Left forelimb (tissue), 1 donor: ENCODE measurements at regions not wholly inside any gene's neighbourhood (a gene's known extent, or its start where the extent isn't known, plus 50 kb on each side); places are given as distances from the start of the nearest gene placed in this dataset.

Experiments
- DNase-seq: peaks from one replicate; pipeline ENCODE4 v3.0.0-alpha.2; 2018; ENCODE audit warnings: low spot score

- DNase-seq: no peak
Measured at GRCh38 chr13:74794582-74794981, 660.4 kb upstream of the KLF12 start.

DNA sequence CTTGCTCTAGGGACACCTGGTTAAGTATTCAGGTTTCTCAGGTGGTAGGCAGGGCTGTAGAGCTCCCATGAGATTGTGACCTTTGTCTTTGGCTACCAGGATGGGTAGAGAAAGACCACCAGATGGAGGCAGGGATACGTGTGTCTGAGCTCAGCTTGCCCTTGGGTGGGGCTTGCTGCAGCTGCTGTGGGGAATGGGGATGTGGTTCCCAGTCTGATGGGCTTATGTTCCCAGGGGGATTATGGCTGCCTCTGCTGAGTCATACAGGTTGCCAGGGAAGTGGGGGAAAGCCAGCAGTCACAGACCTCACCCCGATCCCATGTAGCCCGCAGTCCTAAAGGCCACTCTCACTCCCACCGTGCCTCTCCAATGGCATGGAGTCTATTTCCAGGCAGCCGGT is 659.9 kb upstream of the KLF12 start:
- DNase-seq: no peak

DNA sequence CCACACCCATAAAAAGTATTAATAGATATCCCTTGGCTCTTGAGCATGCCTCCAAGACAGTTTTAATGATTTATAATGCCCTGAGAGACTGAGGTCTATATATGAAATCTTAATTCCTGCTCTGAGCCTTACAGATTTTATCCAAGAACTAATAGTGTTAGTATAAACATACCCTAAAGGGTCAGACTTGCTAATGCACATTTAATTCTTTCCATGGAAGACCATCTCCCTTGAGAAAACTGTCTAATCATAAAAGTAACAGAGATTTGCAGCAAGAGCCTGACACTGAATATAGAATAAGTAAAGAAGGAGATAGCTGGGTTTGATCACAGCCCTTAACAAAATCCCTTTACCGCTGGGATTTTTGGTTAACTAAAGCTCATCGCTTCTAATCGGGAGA is 650.8 kb upstream of the KLF12 start:
- no peak for DNase-seq

DNA sequence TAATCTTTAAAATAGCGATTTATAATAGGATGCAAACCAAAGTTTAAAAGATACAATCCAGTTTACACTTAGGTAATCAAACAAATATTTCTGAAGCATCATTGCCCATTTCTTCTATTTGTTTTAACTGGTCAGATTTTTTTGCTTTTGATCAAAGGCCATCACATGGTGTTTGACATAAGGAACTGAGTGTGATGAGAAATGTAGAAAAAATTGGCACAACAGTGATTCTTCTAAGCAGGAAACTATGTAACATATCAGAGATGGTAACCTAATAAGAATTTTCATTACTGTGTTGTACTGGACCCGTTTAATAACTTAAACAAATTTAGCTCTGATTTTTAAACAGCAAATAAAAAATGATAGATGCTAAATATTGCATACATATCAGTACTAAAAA is 644.7 kb upstream of the KLF12 start:
- DNase-seq: no peak

DNA sequence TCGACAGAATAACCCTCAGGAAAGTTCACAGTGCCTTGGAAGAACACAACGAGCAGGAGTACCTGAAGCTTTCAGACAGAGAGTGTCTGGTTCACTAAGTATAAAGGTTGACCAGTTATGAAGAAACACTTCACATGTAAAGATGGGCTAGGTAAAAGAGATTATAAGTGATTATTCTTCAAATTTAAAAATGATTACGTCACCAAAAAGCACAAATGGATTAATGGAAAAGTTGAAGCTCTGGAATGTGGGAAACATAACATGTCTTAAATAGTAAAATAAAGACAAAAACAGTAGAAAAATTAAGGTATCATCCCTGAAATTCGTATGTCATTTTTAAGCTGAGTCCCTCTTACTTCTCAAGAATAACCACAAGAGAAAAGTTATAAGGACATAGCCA is 643.9 kb upstream of the KLF12 start:
- no peak for DNase-seq

DNA sequence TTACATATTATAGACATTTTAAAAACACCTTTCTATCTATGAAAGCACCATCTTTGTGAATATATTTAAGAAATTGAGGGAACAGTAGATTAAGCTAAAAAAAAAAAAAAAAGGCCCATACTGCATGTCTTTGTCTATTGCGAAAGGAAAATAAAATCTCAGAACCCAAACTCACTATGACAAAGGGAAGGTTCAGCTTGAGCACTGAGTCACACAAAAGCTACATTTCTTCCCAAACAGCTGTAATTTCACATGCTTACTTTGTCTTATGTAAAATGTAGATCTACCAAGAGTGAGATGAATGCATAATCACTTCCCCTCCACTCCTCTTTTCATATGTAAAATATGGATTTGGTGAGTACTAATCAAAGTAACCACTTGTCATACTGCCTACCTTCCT is 640.1 kb upstream of the KLF12 start:
- no peak for DNase-seq

GRCh38 chr13:74773248-74773647 is 639.0 kb upstream of the KLF12 start:
- DNase-seq: no peak

- no peak for DNase-seq
Measured at GRCh38 chr13:74771964-74772363, 637.8 kb upstream of the KLF12 start.

GRCh38 chr13:74770361-74770760 is 636.2 kb upstream of the KLF12 start:
- no peak for DNase-seq

DNA sequence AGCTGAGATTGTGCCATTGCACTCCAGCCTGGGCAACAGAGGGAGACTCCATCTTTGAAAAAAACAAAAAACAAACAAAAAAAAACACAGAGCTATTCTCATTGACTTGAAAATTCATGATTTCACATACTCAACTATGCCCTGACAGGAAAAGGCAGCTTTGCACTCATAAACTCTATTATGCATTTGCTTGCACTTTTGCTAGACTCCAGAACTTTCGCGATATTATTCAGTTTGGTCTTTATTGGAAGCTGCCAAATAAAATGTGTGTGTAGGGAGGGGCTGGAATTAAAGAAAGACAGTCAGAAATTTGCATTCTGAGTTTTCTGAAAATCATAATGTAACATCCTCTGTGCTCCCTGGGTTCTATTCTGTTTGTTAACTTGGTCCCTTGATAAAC is 635.1 kb upstream of the KLF12 start:
- DNase-seq: no peak

GRCh38 chr13:74768521-74769085 is 634.4 kb upstream of the KLF12 start:
- no peak for DNase-seq

DNA sequence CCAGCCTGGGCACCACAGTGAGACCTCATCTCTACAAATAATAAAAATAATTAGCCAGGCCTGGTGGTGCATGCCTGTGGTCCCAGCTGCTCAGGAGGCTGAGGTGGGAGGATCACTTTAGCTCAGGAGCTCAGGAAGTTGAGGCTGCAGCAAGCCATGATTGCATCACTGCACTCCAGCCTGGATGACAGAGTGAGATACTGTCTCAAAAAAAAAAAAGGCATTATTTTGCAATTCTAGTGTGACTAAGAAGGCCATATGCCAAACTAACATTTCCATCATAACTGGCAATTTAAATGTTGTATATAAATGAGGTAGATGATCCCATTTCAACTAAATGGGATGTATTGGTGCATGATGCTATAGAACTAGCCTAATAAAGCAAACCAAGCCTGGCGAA is 632.8 kb upstream of the KLF12 start:
- no peak for DNase-seq

DNA sequence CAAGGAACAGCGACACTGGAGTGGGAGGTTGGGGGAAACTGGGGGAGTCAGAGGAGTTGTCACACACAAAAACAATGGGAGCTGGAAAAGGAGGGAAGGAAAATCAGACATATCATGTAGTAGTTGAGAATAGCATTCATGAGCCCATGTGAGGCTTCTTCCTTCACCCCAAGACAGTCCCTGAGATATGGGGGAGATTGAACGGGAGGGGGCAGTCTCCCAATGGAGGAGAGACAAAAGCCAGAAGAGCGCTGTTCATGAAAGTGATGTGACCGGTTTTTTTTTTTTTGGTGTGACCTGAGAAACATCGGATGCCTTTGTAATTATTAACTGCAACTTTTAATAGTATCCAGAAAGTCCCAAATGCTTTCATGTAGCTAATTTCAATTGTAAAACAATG is 631.8 kb upstream of the KLF12 start:
- no peak for DNase-seq

DNA sequence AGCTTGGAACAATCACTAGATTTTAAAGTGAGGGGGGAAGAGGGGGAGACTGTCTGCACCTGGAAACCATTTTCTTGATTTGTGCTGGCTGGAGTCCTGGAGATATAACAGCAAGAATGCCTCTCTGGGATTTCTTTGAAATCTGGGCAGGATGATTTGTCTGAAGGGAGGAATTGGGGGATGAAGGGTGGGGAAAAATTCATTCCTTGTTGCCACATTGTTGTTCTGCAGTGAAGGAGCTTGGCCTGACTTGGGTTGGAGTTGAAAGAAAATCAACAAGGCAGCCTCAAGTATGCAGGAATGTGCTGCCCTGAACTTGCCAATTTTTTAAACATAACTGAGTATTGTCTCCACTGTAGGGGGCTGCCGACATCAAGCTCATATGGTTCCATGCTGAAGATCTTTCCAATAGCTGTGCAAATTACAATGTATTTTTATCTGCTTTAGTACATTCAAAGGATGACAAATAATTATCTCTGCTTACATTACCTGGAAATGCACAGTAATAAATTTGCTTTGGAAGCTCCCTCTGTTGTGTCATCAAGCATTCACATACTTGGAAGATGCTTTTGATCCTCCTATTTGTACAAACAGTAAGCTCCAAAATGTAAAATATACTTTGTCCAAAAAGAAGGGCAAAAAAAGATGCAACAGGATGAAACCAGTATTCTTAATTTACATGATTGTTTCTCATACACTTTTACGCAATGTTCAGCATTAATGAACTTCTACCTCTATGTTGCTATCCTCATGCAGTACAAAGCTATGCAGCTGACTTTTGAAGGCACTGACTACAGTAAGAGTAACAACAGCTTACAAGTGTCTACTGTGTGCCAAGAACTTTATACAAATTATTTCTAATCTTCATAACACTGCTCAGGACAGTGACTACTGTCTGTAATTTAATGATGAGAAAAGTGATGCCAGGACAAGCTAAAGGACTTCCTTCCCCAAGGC is 627.9 kb upstream of the KLF12 start:
- no peak for DNase-seq

DNA sequence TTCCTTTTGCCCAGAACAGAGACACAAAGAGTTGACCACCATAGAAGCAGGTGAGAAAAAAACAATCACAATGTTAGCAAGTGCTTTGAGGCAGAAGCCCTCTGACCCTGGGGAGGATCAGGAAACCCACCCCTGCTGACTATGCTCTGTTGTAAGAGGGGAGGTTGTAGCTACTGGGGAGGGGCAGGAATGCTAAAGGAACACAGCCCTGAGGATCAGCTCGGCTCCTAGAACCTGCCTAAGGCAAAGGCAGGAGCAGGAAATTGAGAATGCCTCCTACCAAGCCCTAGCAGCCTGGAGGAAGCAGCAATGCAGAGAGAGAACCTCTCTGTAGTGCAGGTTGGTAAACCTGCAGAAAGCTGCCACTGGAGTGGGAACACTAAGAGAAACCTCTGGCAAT is 624.0 kb upstream of the KLF12 start:
- DNase-seq: no peak

DNA sequence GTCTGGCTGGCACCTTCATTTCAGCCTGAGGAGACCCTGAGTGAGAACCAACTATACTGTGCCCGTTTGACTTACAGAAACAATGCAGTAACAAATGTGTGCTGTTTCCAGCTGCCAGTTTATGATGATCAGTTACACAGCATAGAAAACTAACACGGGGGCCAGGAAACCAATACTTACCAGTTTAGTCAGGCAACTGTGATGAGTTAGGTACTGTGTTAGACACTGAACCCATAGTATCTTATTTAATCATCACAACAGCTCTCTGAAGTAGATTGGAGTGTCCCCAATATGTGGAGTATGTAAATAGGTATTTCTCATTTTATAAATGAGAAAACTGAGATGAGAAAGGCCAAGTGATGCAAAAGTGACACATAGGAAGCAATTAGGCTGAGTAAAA is 620.9 kb upstream of the KLF12 start:
- no peak for DNase-seq

GRCh38 chr13:74751739-74752138 is 617.5 kb upstream of the KLF12 start:
- no peak for DNase-seq

- no peak for DNase-seq
Measured at GRCh38 chr13:74747186-74747955, 613.2 kb upstream of the KLF12 start.

- no peak for DNase-seq
Measured at GRCh38 chr13:74743992-74744391, 609.8 kb upstream of the KLF12 start.

GRCh38 chr13:74741732-74742131 is 607.5 kb upstream of the KLF12 start:
- DNase-seq: no peak

DNA sequence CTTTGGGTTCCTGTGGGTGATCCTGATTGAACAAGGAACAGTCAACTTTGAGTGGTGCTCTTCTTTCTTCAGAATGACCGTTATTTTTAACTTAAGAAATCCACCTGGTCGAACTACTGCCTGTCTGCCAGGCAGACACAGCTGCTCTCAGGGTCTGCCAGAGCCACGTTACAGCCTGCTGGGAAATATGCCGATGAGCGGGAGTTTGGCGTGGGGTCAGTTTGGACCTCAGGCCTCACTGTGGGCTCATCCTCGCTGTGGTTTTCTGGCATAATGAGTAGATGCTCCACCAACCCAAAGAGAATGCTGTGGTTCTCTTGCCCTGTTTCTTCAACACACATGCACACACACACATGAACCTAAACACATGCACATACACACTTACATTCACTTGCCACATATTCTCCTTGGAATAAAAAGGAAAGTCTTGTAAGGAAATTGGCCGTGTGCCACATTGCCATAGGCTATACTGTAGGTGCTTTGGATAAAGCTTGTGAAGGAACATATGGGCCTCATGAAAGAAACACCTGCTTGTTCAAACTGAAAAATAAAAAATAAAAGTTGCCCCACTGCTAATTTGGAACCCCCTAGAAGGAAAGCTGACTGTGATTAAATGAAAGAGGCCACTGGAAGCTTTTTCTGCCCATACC is 598.7 kb upstream of the KLF12 start:
- DNase-seq: no peak

DNA sequence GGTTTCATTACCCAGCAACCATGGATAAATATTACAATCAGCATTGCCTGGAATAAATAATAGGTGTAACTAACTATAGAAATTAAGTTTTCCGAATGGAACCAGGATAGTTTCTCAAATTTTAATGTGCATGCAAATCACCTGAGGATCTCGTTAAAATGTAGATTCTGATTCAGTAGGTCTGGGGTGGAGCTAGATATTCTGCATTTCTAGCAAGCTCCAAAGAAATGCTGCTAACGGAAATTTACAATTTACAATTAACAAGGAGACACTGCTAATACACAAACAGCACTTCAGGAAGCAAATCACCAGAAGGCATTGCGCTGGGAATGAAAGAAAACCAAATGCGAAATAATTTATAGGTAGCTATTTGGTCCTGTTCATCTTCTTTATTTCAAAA is 597.5 kb upstream of the KLF12 start:
- no peak for DNase-seq
